HepG2 (cell line): ENCODE measurements at regions not wholly inside any gene's neighbourhood (a gene's known extent, or its start where the extent isn't known, plus 50 kb on each side); places are given as distances from the start of the nearest gene placed in this dataset.

Experiments
- POLR2AphosphoS5 ChIP-seq: IDR thresholded peaks from 2 replicates; pipeline ENCODE4 v1.6.1; 2012; ENCODE audit warnings: low read depth, low read length
- SUZ12 ChIP-seq: fragments of 150-350 bp; IDR thresholded peaks from 2 replicates; pipeline ENCODE4 v1.6.1; 2014; ENCODE audit warnings: low read depth, low read length
- TF ChIP-seq, protein P1 (sequence below): sonication (generic); formaldehyde crosslinking; IDR thresholded peaks from 2 replicates; pipeline ENCODE4 v1.5.0; 2020; ENCODE audit warnings: mild to moderate bottlenecking, missing genetic modification reagents, moderate library complexity
- TF ChIP-seq, protein P2 (sequence below): sonication (generic); formaldehyde crosslinking; IDR thresholded peaks from 2 replicates; pipeline ENCODE4 v1.4.0; 2020; ENCODE audit warnings: missing genetic modification reagents

DNA sequence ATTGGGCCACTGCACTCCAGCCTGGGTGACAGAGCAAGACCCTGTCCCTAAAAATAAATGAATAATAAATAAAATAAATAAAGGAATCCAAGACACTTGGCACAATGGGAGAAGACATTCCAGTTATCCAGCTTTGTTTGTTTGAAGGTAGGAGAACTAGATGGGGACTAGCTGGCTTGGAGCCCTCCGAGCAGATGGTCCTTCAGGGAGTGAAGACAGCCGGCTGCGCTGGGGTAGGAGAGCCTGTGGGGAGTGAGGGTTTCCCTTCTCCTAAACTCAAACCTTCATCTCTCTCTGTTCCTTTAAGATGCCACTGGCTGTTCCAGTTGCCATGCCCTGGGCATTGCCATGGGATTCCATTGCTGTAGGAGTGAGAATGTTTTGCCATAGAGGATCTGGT, 120.6 kb downstream of the NAV1 start:
- TF ChIP-seq, protein P1, sequence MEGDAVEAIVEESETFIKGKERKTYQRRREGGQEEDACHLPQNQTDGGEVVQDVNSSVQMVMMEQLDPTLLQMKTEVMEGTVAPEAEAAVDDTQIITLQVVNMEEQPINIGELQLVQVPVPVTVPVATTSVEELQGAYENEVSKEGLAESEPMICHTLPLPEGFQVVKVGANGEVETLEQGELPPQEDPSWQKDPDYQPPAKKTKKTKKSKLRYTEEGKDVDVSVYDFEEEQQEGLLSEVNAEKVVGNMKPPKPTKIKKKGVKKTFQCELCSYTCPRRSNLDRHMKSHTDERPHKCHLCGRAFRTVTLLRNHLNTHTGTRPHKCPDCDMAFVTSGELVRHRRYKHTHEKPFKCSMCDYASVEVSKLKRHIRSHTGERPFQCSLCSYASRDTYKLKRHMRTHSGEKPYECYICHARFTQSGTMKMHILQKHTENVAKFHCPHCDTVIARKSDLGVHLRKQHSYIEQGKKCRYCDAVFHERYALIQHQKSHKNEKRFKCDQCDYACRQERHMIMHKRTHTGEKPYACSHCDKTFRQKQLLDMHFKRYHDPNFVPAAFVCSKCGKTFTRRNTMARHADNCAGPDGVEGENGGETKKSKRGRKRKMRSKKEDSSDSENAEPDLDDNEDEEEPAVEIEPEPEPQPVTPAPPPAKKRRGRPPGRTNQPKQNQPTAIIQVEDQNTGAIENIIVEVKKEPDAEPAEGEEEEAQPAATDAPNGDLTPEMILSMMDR (CRISPR knock-in tag) = no peak
- TF ChIP-seq SUZ12 (no peak), POLR2AphosphoS5 (no peak)
- TF ChIP-seq, protein P2, sequence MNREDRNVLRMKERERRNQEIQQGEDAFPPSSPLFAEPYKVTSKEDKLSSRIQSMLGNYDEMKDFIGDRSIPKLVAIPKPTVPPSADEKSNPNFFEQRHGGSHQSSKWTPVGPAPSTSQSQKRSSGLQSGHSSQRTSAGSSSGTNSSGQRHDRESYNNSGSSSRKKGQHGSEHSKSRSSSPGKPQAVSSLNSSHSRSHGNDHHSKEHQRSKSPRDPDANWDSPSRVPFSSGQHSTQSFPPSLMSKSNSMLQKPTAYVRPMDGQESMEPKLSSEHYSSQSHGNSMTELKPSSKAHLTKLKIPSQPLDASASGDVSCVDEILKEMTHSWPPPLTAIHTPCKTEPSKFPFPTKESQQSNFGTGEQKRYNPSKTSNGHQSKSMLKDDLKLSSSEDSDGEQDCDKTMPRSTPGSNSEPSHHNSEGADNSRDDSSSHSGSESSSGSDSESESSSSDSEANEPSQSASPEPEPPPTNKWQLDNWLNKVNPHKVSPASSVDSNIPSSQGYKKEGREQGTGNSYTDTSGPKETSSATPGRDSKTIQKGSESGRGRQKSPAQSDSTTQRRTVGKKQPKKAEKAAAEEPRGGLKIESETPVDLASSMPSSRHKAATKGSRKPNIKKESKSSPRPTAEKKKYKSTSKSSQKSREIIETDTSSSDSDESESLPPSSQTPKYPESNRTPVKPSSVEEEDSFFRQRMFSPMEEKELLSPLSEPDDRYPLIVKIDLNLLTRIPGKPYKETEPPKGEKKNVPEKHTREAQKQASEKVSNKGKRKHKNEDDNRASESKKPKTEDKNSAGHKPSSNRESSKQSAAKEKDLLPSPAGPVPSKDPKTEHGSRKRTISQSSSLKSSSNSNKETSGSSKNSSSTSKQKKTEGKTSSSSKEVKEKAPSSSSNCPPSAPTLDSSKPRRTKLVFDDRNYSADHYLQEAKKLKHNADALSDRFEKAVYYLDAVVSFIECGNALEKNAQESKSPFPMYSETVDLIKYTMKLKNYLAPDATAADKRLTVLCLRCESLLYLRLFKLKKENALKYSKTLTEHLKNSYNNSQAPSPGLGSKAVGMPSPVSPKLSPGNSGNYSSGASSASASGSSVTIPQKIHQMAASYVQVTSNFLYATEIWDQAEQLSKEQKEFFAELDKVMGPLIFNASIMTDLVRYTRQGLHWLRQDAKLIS = no peak
